GM12873 (cell line): ENCODE measurements at regions not wholly inside any gene's neighbourhood (a gene's known extent, or its start where the extent isn't known, plus 50 kb on each side); places are given as distances from the start of the nearest gene placed in this dataset.

Source experiments
- CTCF ChIP-seq: IDR thresholded peaks from 2 replicates; pipeline ENCODE4 v1.5.1; 2012; ENCODE audit warnings: low read depth, mild to moderate bottlenecking, moderate library complexity, low read length, control low read depth; ENCODE audit not compliant: insufficient read depth; ENCODE audit errors: missing control alignments

DNA sequence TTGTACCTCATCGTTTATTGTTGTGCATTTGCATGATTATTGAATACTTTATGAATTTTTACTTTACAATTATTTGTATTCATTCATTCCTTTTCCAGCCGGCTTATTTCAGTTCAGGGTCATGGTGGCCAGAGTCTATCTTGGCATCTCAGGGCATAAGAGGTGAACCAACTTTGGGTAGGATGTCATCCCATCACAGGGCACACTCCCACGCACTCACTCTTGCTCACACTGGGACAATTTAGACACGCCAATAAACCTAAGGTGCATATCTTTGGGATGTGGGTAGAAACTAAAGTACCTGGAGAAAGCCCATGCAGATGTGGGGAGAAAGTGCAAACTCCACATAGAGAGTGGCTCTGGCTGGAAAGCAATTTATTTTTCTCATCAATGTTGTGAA, 158.1 kb upstream of the MAST4 start:
- TF ChIP-seq CTCF, result no peak

DNA sequence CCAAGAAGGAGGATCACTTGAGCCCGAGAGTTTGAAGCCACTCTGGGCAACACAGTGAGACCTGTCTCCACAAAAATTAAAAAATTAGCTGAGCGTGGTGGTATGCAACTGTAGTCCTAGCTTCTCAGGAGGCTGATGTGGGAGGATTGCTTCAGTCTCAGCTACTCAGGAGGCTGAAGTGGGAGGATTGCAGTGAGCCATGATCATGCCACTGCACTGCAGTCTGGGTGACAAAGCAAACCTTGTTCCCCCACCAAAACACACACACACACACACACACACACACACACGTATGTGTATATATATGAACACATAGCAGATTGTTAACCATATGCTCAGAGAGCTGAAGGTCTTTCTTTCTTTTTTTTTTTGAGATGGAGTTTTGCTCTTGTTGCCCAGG, 157.5 kb upstream of the MAST4 start:
- TF ChIP-seq CTCF, result no peak

- TF ChIP-seq CTCF, result no peak
Measured at GRCh38 chr5:66440202-66440680, 156.0 kb upstream of the MAST4 start.

DNA sequence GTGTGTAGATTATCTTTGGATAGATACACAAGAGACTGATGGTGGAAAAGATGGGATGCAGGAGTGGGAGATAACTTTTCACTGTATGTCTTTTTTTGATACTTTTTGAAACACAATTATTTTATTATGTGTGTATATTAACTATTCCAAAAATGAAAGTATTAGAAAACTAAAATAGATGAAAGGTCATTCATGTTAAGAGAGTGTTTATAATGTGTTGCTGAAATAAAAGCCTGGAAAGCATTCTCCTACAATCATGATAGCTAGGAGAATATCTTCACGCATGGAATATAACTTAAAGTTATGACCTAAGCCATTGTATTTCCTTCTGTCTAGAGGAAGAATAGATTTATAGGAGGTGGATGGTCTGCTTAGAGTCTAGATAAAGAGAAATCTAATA, 154.8 kb upstream of the MAST4 start:
- TF ChIP-seq CTCF, result no peak

DNA sequence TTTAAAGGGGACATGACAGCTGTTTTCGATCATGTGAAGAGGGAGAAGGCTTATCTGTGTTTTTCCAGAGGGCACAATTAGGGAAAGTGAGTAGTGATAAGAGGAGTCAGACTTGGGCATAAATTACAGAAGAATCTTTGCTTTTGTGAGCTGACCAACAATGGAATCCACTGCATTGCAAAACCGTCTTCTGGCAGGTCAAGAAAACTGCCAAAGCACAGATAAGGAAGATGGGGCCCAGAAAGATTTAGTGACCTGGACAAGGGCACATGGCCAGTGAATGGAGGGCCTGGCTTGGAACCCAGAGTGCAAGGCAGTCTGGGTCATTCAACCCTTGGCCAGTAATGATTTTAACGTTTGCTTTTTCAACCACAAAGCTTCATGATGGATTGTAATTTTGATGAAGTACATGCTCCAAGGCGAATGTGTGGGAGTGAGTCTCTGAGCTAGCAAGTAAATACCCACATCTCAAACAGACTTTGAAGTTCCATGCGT, 153.2 kb upstream of the MAST4 start:
- TF ChIP-seq CTCF, result no peak

DNA sequence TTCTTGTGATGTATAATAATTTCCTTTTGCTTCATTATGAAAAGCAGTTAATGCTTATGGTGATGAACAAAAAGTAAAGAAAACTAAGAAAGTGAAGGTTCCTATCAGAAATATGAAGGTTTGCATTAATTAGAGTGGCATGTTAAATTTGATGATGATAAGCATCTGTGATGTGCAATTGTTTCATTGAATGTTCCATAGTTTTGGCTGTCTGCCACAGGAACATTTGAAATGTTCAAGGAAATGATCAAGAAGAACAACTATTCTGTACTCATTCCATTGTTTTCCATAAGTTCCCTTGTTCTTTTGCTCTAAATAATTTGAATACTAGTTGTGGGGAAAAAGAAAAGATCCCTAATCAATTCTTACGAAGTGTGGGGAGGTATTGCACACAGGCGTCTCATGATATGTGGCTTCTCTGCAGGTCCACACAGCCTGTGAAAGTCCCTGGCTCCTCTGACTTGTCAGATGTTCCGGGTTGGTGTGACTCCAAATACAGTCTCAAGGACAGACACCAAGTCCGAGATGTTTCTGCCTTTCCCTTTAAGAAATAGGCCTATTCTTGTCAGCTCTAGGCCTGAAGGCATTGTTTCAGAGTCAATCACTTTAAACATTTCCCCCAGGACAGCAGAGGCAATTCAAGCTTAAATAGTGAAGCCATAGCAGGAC, 152.6 kb upstream of the MAST4 start:
- TF ChIP-seq CTCF, result no peak

- TF ChIP-seq CTCF, result no peak
Measured at GRCh38 chr5:66450237-66450636, 146.0 kb upstream of the MAST4 start.
